Neural cell (in vitro differentiated cells): ENCODE measurements at regions not wholly inside any gene's neighbourhood (a gene's known extent, or its start where the extent isn't known, plus 50 kb on each side); places are given as distances from the start of the nearest gene placed in this dataset.

Experiments
- H2AFZ ChIP-seq: fragments of 200-600, 300-800 bp; sonication (generic), shearing (Covaris generic); 2 replicates; pipeline ENCODE4 v1.6.0; 2014; ENCODE audit warnings: low read depth, mild to moderate bottlenecking, antibody characterized with exemption, low read length, moderate library complexity
- H3F3A ChIP-seq: fragments of 200-600 bp; shearing (Covaris generic); 2 replicates; pipeline ENCODE4 v1.6.1; 2016; ENCODE audit warnings: mild to moderate bottlenecking, moderate library complexity, mixed read lengths, antibody characterized with exemption, low read length; ENCODE audit not compliant: insufficient read depth, poor library complexity, severe bottlenecking
- H3K27ac ChIP-seq: fragments of 200-600, 300-800 bp; sonication (generic), shearing (Covaris generic); 2 replicates; pipeline ENCODE4 v1.5.1; 2014; ENCODE audit warnings: mild to moderate bottlenecking, low read length, moderate library complexity
- H3K27me3 ChIP-seq: fragments of 300-800, 200-600 bp; sonication (generic), shearing (Covaris generic); 2 replicates; pipeline ENCODE4 v1.6.0; 2014; ENCODE audit warnings: mild to moderate bottlenecking, low read depth, low read length, moderate library complexity; ENCODE audit not compliant: insufficient read depth
- H3K36me3 ChIP-seq: fragments of 300-800, 200-600 bp; sonication (generic), shearing (Covaris generic); 2 replicates; pipeline ENCODE4 v1.5.1; 2014; ENCODE audit warnings: mild to moderate bottlenecking, antibody characterized with exemption, low read length, moderate library complexity; ENCODE audit not compliant: insufficient read depth
- H3K4me2 ChIP-seq: fragments of 300-800, 200-600 bp; sonication (generic), shearing (Covaris generic); 2 replicates; pipeline ENCODE4 v1.6.0; 2014; ENCODE audit warnings: mild to moderate bottlenecking, low read length
- H3K4me3 ChIP-seq: fragments of 300-800, 200-600 bp; sonication (generic), shearing (Covaris generic); 2 replicates; pipeline ENCODE4 v1.5.1; 2014; ENCODE audit warnings: mild to moderate bottlenecking, low read length, moderate library complexity
- H3K79me2 ChIP-seq: fragments of 200-600 bp; shearing (Covaris generic); replicated peaks from 2 replicates; pipeline ENCODE4 v1.6.0; 2014; ENCODE audit warnings: mild to moderate bottlenecking, low read length, moderate library complexity; ENCODE audit not compliant: insufficient read depth
- H3K9ac ChIP-seq: fragments of 300-800, 200-600 bp; sonication (generic), shearing (Covaris generic); 2 replicates; pipeline ENCODE4 v1.6.1; 2016; ENCODE audit warnings: mild to moderate bottlenecking, low read length, mixed read lengths
- H3K9me2 ChIP-seq: fragments of 200-600 bp; shearing (Covaris generic); 2 replicates; pipeline ENCODE4 v1.6.1; 2016; ENCODE audit warnings: mild to moderate bottlenecking, low read length, mixed read lengths; ENCODE audit not compliant: insufficient read depth
- H3K9me3 ChIP-seq: fragments of 200-600, 300-800 bp; sonication (generic), shearing (Covaris generic); 2 replicates; pipeline ENCODE4 v1.6.1; 2016; ENCODE audit warnings: mild to moderate bottlenecking, mixed run types, low read length, moderate library complexity, mixed read lengths
- H4K20me1 ChIP-seq: fragments of 200-600 bp; shearing (Covaris generic); 2 replicates; pipeline ENCODE4 v1.6.1; 2016; ENCODE audit warnings: mild to moderate bottlenecking, mixed run types; ENCODE audit not compliant: insufficient read depth
- EP300 ChIP-seq: fragments of 450-650 bp; conservative IDR thresholded peaks from 2 replicates; pipeline ENCODE4 v1.6.1; 2014; ENCODE audit warnings: antibody characterized with exemption, mild to moderate bottlenecking, moderate library complexity; ENCODE audit not compliant: poor library complexity, severe bottlenecking
- EZH2 ChIP-seq: fragments of 200-600, 300-800 bp; shearing (Covaris generic), sonication (generic); IDR thresholded peaks from 2 replicates; pipeline ENCODE4 v1.6.1; 2014; ENCODE audit warnings: antibody characterized with exemption, low read length, borderline replicate concordance, mild to moderate bottlenecking; ENCODE audit not compliant: insufficient read depth, poor library complexity, severe bottlenecking
- MXI1 ChIP-seq: fragments of 450-650 bp; conservative IDR thresholded peaks from 2 replicates; pipeline ENCODE4 v1.6.1; 2014; ENCODE audit warnings: antibody characterized with exemption, mild to moderate bottlenecking; ENCODE audit not compliant: poor library complexity, severe bottlenecking
- POLR2AphosphoS5 ChIP-seq: IDR thresholded peaks from 2 replicates; pipeline ENCODE4 v1.6.1; 2012
- RAD21 ChIP-seq: fragments of 450-650 bp; conservative IDR thresholded peaks from 2 replicates; pipeline ENCODE4 v1.6.1; 2014; ENCODE audit warnings: antibody characterized with exemption, mild to moderate bottlenecking, moderate library complexity
- SMC3 ChIP-seq: fragments of 450-650 bp; conservative IDR thresholded peaks from 2 replicates; pipeline ENCODE4 v1.6.1; 2014; ENCODE audit warnings: antibody characterized with exemption, mild to moderate bottlenecking, moderate library complexity; ENCODE audit not compliant: poor library complexity
- TAF1 ChIP-seq: IDR thresholded peaks from 2 replicates; pipeline ENCODE4 v1.6.1; 2012; ENCODE audit warnings: low read depth
- TF ChIP-seq, protein P1 (sequence below): IDR thresholded peaks from 2 replicates; pipeline ENCODE4 v1.6.1; 2012; ENCODE audit warnings: borderline replicate concordance
- TF ChIP-seq, protein P2 (sequence below): fragments of 450-650 bp; IDR thresholded peaks from 2 replicates; pipeline ENCODE4 v1.5.1; 2014; ENCODE audit warnings: antibody characterized with exemption, mild to moderate bottlenecking, moderate library complexity; ENCODE audit not compliant: poor library complexity, severe bottlenecking

DNA sequence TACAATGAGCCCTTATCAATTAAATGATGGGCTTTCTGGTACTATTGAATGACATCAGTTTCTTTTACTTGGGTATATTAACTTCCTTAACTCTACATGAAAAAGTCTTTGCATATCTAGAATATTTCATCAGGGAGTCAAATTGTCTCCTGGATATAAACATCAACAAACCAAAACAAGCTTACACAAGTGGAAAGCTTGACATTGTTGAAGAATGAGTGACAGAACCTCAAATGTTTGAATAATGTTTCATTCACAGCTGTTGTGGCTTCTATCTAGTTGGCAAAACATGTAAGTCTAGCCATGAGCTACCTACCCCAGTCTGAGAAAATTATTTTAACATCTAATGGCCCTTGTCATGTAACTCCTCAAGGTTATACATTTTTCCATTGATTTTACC lies 604.8 kb upstream of the ADAMTS5 start:
- H2AFZ ChIP-seq: no peak overlapping the region
- no peak overlapping the region for H3K4me2 ChIP-seq
- H3K27ac ChIP-seq: no peak overlapping the region
- no peaks in the 10 kb centered on the region for H3F3A ChIP-seq
- H3K9me3 ChIP-seq: no peaks in the 10 kb centered on the region
- no peaks in the 10 kb centered on the region for H3K27me3 ChIP-seq
- H3K9me2 ChIP-seq: no peaks in the 10 kb centered on the region
- TF ChIP-seq TAF1 (no peak), EZH2 (no peak), MXI1 (no peak), RAD21 (no peak), SMC3 (no peak), EP300 (no peak), POLR2AphosphoS5 (no peak)
- TF ChIP-seq, protein P1, sequence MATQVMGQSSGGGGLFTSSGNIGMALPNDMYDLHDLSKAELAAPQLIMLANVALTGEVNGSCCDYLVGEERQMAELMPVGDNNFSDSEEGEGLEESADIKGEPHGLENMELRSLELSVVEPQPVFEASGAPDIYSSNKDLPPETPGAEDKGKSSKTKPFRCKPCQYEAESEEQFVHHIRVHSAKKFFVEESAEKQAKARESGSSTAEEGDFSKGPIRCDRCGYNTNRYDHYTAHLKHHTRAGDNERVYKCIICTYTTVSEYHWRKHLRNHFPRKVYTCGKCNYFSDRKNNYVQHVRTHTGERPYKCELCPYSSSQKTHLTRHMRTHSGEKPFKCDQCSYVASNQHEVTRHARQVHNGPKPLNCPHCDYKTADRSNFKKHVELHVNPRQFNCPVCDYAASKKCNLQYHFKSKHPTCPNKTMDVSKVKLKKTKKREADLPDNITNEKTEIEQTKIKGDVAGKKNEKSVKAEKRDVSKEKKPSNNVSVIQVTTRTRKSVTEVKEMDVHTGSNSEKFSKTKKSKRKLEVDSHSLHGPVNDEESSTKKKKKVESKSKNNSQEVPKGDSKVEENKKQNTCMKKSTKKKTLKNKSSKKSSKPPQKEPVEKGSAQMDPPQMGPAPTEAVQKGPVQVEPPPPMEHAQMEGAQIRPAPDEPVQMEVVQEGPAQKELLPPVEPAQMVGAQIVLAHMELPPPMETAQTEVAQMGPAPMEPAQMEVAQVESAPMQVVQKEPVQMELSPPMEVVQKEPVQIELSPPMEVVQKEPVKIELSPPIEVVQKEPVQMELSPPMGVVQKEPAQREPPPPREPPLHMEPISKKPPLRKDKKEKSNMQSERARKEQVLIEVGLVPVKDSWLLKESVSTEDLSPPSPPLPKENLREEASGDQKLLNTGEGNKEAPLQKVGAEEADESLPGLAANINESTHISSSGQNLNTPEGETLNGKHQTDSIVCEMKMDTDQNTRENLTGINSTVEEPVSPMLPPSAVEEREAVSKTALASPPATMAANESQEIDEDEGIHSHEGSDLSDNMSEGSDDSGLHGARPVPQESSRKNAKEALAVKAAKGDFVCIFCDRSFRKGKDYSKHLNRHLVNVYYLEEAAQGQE: no peak
- TF ChIP-seq, protein P2, sequence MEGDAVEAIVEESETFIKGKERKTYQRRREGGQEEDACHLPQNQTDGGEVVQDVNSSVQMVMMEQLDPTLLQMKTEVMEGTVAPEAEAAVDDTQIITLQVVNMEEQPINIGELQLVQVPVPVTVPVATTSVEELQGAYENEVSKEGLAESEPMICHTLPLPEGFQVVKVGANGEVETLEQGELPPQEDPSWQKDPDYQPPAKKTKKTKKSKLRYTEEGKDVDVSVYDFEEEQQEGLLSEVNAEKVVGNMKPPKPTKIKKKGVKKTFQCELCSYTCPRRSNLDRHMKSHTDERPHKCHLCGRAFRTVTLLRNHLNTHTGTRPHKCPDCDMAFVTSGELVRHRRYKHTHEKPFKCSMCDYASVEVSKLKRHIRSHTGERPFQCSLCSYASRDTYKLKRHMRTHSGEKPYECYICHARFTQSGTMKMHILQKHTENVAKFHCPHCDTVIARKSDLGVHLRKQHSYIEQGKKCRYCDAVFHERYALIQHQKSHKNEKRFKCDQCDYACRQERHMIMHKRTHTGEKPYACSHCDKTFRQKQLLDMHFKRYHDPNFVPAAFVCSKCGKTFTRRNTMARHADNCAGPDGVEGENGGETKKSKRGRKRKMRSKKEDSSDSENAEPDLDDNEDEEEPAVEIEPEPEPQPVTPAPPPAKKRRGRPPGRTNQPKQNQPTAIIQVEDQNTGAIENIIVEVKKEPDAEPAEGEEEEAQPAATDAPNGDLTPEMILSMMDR: no peak
- no peak overlapping the region for H3K4me3 ChIP-seq
- no peak overlapping the region for H3K9ac ChIP-seq
- no peaks in the 10 kb centered on the region for H4K20me1 ChIP-seq
- no peaks in the 10 kb centered on the region for H3K79me2 ChIP-seq
- H3K36me3 ChIP-seq: no peaks in the 10 kb centered on the region

DNA sequence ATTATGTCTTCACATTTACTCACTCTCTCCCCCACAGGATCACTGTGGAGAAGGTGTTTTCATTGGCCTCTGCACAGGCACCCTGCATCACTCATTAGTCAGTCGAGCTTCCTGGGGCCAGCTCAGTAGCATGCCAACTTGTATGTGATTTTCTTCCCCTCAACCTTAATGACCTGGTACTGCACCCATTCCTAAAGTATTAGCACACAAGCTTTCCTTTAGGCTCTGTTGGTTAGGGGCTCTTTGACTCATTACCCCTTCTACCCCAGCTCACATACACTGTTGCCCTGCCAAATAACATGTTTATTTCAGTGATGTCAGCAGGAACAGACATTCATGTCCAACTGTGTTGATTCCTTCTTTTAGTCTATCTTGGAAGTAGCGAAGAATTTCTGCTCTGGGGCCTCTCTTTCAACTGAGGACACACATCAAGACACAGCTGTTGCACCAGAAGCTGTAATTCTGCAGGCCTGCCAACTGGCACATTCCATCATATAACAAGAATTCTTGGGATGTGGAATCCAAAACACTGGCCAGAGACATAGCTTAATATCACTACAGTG lies 603.5 kb upstream of the ADAMTS5 start:
- Histone ChIP-seq H3K79me2 (no peaks in the 10 kb centered on the region), H2AFZ (no peak overlapping the region), H4K20me1 (no peaks in the 10 kb centered on the region), H3K9me3 (no peaks in the 10 kb centered on the region), H3F3A (no peaks in the 10 kb centered on the region), H3K27me3 (no peaks in the 10 kb centered on the region), H3K9ac (no peak overlapping the region), H3K9me2 (no peaks in the 10 kb centered on the region), H3K27ac (no peak overlapping the region), H3K36me3 (no peaks in the 10 kb centered on the region), H3K4me2 (no peak overlapping the region), H3K4me3 (no peak overlapping the region)
- TF ChIP-seq EZH2: no peak
- TF ChIP-seq, protein P1: no peak
- no peak for TF ChIP-seq POLR2AphosphoS5
- TF ChIP-seq, protein P2: no peak
- TF ChIP-seq RAD21: no peak
- TF ChIP-seq MXI1: no peak
- TF ChIP-seq TAF1: no peak
- no peak for TF ChIP-seq EP300
- TF ChIP-seq SMC3: no peak
